NCI-H2107 treated with DMSO at 0.1 percent for 48 hours (cell line): ENCODE measurements at regions not wholly inside any gene's neighbourhood (a gene's known extent, or its start where the extent isn't known, plus 50 kb on each side); places are given as distances from the start of the nearest gene placed in this dataset.
"Not testable (repeated sequence)": the region's sequence is repeated elsewhere in the genome, so short reads cannot be mapped to it uniquely, and the experiment has no call there.

Experiments used
- DNase-seq: peaks from one replicate; lab custom pipeline; 2025; ENCODE audit not compliant: unreplicated experiment; lab: John Stamatoyannopoulos, UW

DNA sequence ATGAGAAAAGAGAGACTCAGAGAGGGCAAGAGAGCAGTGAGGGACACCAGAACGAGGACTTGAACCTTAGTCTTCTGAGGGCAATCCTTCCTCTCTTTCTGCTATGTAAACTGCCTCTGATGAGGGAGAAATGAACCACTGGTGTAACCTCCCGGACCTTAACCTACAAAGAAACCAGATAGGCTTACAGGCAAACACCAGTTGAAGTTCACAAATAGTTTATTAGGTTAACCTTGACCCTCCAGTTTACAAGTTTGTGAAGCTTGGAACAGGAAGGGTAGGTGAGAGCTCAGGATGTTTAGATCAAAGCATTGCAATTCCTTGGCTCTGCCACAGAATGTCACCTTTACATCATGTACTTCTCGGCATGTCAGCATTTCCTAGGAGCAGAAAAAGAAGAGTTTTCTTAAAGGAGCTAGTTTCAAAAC is 486.4 kb upstream of the SPRED2 start:
- no peak for DNase-seq

DNA sequence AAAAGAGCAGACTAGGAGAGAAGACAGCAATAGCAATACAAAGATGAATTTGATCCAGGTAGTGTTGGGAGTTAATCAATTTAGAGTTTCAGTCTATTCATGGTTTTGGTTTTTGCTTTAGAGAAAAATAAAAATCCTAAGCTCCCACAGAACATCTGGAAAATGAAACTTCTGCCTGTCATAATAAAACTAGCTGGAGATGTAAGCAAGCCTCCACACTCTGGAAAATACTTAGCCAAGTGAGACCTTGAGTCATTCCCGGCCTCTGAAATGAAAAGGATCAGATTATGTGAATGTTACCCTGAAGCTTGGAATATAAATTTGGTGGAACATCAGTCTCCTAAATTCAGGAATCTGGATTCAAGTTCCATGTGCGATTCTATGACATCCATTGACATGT is 485.6 kb upstream of the SPRED2 start:
- no peak for DNase-seq

DNA sequence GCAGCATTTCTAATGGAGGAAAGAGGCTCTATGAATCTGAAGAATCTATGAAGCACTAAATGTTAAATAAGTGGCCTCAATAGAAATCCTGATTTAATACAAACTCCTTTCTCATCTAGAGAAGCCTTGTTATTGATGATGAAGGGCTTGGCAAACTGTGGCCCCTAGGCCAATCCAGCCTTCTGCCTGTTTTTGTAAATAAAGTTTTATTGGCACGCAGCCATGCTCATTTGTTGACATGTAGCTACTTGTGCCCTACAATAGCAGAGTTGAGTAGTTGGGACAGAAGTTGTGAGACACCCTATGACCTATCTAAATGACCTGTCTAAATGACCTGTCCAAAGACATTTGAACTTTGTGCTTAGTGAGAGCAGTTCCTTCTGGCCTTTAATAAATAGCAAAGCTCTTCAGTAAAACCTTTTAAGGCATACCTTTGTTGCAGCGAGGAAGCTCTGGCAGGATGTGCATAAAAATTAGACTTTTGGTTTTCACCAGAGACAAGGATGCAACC is 484.4 kb upstream of the SPRED2 start:
- DNase-seq: no peak

DNA sequence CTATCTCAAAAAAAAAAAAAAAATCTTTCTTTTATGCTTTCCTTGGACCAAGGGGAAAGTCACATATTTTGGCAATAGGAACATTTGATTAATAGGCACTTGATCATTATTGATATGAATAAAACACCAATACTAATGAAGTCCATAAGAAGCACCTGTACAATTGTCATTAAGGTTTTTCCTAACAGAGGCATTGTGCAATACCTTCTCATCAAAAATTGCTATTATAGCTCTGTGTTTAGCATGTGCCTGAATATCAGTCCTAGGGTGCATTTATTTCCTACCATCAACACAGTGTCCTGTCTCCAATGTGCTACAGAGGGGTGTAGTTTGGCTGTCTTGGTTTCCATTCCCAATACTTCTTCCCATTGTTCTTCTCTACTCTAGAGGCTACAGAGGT is 483.8 kb upstream of the SPRED2 start:
- DNase-seq: no peak

DNA sequence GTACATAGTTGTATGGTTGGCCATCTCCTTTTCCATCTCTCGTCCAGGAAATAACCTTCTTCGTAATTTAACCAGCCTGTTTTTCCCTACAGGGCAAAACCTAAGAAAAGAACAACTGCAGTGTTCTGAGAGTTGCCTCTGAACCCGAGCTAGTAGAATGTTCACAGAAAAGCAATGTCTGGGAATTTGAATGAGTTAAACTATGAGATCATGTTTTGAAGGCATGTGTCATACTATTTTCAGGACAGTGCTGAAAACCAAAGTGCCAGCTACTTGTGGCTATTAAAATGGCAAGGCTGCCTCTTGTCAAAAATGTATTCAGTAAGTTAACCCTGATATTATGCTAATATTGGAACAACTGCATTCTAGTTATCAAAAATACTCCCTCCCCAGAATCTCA is 482.9 kb upstream of the SPRED2 start:
- DNase-seq: no peak

DNA sequence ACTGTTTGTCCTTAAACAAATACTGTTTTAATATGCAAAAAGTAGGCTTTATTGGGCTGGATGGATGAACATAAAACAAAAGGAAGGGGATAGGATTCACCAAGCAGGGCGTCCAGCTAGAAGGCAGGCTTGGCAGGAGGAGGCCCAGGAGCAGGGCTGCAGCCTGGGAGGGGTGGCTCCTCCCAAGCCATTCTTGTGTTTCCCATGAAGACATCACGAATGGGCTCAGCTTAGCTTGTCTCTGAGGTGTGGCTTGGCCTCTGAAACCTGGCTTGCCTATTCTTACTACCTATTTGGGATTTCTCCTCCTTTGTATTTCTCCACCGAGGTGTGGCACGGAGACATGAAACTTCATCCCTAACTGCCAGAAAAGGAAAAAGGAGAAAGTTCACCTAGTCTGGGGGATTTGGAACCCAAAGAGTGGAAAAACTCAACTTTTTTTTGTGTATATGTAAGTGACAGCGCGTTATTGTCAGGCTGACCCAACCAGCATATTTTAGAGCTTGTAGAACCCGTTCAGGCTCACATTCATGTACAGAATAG is 481.9 kb upstream of the SPRED2 start:
- DNase-seq: no peak

DNA sequence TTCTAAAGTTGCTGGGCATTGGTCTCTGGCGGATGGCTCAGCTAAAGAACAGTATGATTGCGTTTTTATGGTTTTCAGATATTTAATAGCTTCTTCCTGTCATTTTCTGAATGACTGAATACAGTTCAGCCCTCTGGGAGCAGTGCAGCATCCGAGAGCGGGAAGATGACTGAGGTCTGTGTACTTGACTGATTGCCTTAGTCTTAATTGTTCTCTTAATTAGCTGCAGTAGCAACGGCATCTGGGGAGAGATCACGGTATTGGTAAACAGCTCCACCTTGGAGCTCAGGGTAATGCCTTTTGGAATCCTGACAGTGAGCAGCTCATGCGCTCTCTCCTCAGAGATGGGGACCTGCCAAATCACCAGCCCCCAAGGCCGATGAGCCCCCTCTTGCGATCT is 481.4 kb upstream of the SPRED2 start:
- no peak for DNase-seq

DNA sequence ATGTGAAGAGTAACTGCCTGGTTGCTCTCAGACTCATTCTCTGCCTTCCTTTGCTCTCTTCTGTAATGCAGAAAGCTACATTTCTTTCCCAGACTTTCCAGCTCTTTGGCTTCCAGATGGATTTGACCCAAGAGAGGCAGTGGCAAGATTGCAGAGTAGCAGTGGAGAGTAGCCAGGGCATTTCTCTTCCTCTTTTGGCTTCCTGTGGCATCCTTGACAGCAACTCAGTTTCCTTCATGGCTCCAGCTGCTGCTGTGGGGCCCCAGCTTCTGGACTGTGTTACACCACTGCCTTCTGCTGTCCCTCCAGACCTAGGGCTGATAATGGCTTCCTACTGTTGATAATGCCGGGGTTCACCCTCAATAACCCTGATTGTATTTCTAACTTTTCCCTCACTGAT is 469.4 kb upstream of the SPRED2 start:
- DNase-seq: no peak

DNA sequence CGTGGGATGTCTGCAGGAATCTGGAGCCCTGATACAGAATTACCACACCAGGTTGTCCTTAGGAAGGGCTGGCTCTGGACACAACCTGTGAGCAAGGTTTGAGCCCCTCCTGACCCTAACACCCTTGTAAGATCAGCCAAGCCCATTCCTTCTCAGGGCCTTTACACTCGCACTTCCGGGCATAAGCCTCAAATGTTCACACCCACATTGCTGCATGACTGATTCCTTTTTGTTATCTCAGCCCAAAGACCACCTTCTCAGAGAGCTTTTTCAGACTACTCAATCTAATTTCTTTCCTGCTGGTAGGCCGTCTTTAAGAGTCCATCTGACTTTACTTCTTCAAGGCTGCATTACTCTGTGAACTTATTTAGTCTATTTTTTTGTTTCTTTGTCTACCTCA is 464.0 kb upstream of the SPRED2 start:
- no peak for DNase-seq

DNA sequence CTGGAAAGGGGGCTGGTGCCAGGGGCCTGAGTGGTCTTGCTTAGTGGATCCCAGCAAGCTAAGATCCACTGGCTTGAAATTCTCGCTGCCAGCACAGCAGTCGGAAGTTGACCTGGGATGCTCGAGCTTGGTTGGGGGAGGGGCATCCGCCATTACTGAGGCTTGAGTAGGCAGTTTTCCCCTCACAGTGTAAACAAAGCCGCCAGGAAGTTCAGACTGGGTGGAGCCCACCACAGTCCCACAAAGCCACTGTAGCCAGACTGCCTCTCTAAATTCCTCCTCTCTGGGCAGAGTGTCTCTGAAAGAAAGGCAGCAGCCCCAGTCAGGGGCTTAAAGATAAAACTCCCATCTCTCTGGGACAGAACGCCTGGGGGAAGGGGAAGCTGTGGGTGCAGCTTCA is 457.7 kb upstream of the SPRED2 start:
- DNase-seq: not testable (repeated sequence)

DNA sequence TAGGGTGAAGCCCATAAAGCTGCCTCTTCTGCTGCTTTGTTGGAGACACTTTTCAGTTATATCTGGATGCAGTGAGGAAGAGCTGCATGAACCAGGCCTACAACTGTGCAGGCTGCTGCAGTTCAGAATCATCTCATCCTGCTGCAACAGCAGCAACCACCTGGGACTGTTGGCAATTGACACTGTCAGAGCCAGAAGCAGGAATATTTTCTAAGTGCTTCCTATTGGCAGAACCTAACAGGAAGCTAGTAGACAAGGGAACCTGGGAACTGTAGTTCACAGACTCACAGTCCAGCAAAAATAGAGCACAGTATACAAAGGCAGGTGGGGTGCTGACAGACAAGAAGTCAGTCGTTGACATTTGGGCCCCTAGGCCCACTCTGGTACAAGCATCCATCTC is 452.9 kb upstream of the SPRED2 start:
- DNase-seq: no peak

DNA sequence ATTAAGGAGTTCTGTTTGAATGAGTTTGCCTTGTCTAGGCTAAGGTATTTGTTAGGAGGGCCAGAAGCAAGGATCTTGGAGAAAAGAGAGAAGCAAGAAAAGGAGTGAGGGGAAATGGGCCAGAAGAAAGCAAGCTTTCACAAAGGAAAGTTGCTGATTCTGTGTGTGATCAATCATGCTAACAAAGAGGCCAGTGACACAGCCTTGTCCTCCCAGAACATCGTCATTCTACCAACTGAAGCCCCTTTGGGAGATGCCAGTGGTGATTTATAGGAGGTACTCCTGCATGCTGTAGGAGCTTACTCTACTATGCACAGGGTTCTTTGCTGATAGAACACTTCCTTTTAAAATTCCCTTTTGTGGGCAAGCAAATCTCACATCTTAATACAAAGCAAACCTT is 449.2 kb upstream of the SPRED2 start:
- no peak for DNase-seq

DNA sequence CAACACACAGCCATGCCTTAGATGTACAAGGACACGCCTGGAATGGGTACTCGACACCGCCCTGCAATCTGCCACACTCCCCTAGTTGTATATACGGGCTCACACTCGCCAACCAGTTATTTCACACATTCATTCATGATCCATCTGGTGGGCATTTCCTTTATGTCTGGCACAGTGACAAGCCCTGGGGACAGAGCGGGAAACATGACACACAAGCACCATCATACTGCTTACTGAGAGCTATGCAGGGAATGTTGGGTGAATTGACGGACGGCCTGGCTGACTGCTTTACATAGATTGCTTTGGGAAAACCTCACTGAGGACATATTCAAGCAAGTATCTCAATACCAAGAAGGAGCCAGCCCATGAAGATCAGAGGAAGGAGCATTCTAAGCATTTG is 448.0 kb upstream of the SPRED2 start:
- DNase-seq: no peak

DNA sequence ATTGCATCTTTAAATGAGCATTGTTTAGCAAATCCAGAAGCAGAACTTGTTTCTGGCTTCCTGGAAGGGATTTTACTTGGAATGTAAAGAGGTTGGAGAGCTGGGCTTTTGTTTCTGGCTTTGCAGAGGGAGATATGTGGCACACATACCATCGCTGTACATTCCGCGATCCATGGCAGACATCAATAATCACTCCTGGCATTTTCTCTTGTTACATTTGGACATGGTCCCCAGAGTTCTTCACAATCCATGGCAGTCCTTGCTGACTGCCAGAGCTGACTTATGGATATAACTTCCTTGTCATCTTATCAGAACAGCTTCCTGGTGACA is 445.6 kb upstream of the SPRED2 start:
- DNase-seq: no peak

DNA sequence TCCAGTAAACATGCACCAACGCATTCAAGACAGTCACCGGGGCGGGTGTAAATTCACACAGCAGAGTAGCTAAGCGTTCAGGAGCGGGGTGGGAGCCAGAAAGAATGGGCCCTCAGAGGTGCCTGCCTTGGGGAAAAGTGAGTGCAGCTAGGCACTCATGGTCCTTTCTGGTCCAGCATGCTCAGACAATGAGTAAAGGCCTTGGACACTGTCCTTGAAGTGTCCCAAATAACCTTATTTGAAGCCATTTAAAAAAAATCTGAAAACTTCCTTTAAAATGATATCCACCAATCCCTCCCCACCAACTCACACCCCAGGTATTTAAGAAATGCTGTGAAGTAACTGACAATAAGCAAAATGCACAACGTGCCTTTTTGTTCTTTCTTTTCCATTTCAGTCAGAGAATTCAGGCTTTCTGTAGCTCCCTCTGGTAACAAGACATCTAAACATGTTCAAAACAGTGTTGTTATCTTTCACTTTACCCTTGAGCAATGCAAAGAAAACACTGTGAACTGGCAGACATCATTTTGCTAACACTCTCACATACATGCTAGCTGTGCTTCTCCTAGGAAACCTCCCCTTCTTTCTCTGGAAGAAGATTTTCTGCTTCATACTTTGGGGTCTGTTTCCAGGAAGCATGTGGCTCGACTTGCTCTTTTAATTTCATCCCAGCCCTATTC is 445.1 kb upstream of the SPRED2 start:
- DNase-seq: no peak

DNA sequence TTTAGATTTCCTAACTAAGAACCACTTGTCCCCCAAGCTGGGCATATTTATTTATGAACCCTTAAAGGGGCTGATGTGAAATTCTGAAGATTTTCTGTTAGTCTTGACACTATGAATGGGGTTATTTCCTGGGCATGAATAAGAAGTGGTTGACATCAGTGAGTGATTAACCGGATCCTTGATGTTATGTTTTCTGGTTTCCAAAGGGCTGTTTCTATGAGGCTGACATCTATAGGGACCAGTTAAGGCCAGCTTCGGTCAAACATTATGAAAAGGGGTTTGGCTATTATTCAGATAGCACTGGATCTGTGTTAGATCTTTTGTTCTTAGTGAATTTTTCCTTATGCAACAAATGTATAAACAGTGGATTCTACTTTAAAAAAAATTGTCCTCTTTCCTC is 443.7 kb upstream of the SPRED2 start:
- DNase-seq: no peak

DNA sequence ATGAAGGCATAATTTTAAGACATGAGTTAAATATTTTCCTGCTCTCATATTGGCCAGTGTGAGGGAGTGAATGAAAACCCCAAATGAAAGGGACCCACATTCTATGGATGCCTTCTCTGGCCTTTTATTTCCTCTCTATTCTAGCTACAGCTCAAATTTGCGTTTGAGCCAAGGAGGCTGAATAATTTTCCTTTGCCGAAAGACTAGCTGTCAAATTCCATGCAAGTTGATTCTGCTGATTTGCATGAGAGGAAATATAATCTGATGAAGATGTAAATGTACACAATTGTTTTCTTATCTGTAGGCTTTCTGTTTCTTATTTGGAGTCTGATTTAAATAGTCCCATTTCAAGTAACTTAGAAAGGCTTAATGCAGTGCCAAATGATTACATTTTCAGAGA is 438.4 kb upstream of the SPRED2 start:
- no peak for DNase-seq

DNA sequence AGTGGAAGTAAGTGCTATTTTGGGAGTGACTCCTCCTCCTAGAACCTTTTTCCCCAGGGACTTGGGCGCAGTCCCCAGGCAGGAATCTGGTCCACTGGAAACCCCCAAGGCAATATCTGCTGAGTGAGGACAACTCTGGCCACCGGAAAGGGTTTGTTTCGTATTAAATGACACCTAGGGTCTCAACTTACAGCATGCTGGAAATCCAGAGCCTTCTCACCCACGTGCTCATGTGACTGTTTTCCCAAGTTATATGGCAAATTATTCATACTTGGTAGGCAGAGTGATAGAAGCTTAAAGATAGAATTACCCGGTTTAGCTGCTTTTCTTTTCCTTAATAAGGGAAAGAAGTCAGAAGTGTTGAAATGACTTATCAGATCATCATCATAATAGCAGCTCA is 436.9 kb upstream of the SPRED2 start:
- no peak for DNase-seq

DNA sequence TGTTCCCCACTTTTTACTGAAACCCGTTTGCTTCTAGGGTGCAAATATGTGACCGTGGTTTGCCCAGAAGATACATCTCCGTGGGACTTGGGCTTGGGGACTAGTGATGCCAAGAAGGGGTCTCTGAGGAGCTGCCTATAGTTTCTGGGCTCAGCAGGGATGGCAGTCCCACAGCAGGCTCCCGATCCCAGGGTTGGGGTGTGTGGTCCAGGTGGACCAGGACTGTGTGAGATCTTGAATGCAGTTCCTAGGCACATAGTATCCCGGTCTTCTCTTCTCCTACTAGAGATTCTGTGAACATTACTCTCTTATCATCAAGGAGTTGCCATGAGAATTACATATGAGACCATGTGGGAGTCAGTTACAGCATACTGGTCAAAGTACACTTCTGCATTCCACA is 435.8 kb upstream of the SPRED2 start:
- DNase-seq: no peak

DNA sequence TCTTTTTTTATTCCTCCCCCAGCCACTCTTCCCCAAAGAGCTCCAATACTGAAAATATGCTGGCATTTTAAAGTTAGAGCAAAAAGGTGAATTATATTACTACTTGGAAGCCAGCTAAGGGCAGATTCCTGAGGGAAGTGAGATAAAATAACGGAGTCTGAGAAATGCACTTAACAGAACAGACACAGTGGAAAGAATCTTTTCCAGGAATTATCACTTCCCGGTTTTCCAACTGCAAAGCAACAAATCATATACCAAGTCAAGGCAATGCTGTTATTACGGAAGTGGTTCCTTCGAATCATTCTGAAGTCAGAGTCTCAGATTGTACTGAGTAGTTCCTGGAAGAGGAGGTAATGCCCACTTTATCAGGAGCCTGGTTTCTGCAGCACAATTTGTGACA is 435.0 kb upstream of the SPRED2 start:
- no peak for DNase-seq

DNA sequence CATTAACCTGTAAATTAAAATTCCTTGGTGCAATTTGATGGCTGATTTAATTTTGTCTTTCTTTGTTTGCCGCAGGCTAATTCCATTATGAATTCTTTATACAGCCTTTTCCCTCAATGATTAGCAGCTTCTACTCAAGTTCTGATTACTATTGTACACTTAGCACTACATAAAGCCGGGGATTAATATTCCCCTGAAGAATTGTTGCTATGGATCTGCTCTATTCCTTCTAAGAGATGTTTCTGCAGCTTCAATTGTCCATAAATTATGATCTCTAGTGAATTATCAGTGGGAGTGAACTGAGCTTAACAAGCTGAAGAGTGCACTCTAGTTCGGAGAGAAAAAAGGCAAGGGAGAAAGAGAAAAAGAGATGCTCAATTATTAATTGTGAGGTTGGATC is 433.7 kb upstream of the SPRED2 start:
- DNase-seq: no peak

DNA sequence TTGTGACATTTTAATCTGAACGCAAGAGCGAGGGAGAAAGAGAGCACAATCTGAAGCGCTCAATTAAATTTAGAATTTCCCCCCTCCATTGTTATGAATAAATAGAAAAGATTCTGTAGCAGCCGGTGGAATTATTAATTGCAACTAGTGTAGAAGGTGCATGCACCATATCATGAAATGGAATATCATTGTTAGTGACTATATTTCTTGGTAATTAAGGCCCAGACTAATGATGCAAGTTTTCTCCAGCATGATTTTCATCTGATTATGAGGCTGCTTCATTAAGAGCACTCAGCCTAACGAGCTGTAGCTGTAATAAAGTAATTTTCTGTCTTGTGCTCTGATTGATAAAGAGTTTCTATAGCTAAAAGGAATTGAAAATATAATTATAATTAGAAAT is 432.2 kb upstream of the SPRED2 start:
- no peak for DNase-seq

DNA sequence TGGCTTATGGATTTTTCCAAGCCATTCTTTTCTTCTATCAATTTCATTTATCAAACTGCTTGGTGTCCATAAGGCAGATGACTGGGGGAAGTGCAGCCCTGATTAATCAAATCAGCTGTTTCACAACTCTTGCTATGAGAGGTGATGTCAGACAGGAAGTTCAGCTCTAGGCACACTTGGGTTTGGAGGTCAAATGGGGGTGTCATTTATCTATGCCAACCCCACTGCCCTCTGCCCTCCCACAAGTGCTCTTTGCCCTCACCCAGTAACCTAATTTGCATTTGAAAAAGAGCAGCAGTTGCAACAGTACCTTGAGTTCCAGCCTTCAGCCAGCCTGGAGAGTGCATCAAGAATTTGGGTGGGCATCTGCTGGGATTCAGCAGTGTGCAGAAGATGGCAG is 431.3 kb upstream of the SPRED2 start:
- no peak for DNase-seq
